Immature natural killer cell (primary cell): ENCODE measurements at regions not wholly inside any gene's neighbourhood (a gene's known extent, or its start where the extent isn't known, plus 50 kb on each side); places are given as distances from the start of the nearest gene placed in this dataset.

ENCODE experiments used
- DNase-seq, 3 donors: peaks; one replicate each; pipeline ENCODE4 v3.0.0; 2022; ENCODE audit warnings: mixed read lengths in 1 of 3
- H3K27ac Mint-ChIP-seq, 6 donors: one replicate each; pipeline ENCODE4 v1.8.0; 2020; ENCODE audit warnings: mixed read lengths in 6 of 6, mild to moderate bottlenecking in 5 of 6, inconsistent platforms in 4 of 6, moderate library complexity in 3 of 6
- H3K27me3 Mint-ChIP-seq, 3 donors: one replicate each; pipeline ENCODE4 v1.8.0; 2020 to 2021; ENCODE audit warnings: low read depth in 3 of 3, mild to moderate bottlenecking in 3 of 3, mixed read lengths in 3 of 3, moderate library complexity in 3 of 3, inconsistent platforms in 1 of 3
- H3K36me3 Mint-ChIP-seq, 3 donors: one replicate each; pipeline ENCODE4 v1.8.0; 2020; ENCODE audit warnings: mixed read lengths in 3 of 3, inconsistent platforms in 2 of 3, mild to moderate bottlenecking in 2 of 3
- H3K4me1 Mint-ChIP-seq, 2 donors: one replicate each; pipeline ENCODE4 v1.8.0; 2020; ENCODE audit warnings: inconsistent platforms in 2 of 2, mild to moderate bottlenecking in 2 of 2, mixed read lengths in 2 of 2, moderate library complexity in 1 of 2
- H3K4me3 Mint-ChIP-seq, 5 donors: one replicate each; pipeline ENCODE4 v1.8.0; 2020; ENCODE audit warnings: mild to moderate bottlenecking in 5 of 5, mixed read lengths in 5 of 5, inconsistent platforms in 3 of 5, moderate library complexity in 3 of 5
- H3K9me3 Mint-ChIP-seq, 6 donors: one replicate each; pipeline ENCODE4 v1.8.0; 2020; ENCODE audit warnings: mild to moderate bottlenecking in 6 of 6, mixed read lengths in 6 of 6, inconsistent platforms in 4 of 6, moderate library complexity in 3 of 6

DNA sequence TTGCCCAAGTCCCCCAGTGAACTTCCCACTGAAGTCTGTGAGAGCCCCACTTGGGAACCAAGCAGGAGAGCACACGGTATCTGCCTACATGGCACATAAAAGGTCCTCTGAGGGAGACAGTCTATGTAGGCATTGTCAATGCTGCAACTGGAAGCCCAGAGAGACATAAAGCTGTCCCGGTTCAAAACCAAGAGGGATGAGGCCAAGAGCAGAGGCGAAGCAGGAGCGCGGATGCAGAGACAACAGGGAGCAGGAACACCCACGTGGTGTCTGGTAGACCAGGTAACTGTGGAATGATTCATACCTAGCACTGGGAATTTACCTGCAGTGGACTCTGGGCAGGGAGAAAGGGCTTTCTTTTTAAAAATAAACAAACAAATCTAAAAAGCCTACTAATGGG, 233.1 kb upstream of the SOX11 start:
- Mint-ChIP-seq H3K4me1 (no peaks in the 10 kb centered on the region), H3K27ac (no peak overlapping the region), H3K4me3 (no peak overlapping the region), H3K36me3 (no peaks in the 10 kb centered on the region), H3K27me3 (no peaks in the 10 kb centered on the region), H3K9me3 (peaks cover 0 to 18% (median 8%) of the 10 kb centered on the region in 6 donors)
- DNase-seq = no peak

DNA sequence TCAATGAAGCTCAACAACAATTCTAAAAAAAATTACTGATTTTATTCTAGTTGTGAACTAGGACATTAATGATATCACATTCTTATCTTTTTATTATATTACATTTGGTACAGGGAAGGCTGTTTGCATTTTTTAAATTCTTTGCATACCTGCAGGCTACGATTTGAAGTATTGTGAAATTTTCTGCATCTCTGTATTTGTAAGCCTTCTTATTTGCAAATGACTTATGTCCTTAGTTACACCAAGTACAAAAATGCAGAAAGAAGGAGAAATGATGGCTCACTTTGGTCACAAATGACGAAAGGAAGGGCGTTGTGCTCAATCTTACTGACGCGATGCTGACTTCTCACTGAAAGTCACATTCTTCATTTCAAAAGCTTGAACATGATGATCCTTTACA, 227.5 kb upstream of the SOX11 start:
- H3K4me1 Mint-ChIP-seq = no peaks in the 10 kb centered on the region
- no peak overlapping the region for H3K4me3 Mint-ChIP-seq
- no peak for DNase-seq
- peaks cover 0 to 18% (median 2%) of the 10 kb centered on the region in 6 donors for H3K9me3 Mint-ChIP-seq
- H3K27ac Mint-ChIP-seq = no peak overlapping the region
- H3K36me3 Mint-ChIP-seq = no peaks in the 10 kb centered on the region
- H3K27me3 Mint-ChIP-seq = no peaks in the 10 kb centered on the region

DNA sequence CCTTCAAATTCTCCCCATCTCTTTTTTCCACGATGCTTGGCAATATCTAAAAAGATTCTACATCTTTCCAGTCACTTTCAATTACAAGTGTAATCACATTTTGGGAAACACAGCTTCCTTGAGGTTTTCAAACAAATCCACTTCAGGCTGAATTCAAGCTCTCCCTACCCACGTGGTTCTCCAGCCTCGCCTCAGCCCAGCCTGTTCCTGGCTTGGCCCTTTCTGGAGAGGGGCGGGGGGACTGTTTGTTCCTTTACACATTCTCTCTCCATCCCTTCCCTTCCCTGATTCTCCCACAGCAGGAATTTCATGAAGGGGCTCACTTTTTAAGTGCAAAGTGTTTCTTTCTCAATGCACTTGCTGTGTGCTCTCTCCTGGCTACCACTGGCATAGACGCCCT, 226.3 kb upstream of the SOX11 start:
- Mint-ChIP-seq H3K4me1 (no peaks in the 10 kb centered on the region), H3K4me3 (no peak overlapping the region), H3K27me3 (no peaks in the 10 kb centered on the region), H3K36me3 (no peaks in the 10 kb centered on the region), H3K27ac (no peak overlapping the region), H3K9me3 (peaks cover 0 to 11% (median under 1%) of the 10 kb centered on the region in 6 donors)
- DNase-seq = no peak

DNA sequence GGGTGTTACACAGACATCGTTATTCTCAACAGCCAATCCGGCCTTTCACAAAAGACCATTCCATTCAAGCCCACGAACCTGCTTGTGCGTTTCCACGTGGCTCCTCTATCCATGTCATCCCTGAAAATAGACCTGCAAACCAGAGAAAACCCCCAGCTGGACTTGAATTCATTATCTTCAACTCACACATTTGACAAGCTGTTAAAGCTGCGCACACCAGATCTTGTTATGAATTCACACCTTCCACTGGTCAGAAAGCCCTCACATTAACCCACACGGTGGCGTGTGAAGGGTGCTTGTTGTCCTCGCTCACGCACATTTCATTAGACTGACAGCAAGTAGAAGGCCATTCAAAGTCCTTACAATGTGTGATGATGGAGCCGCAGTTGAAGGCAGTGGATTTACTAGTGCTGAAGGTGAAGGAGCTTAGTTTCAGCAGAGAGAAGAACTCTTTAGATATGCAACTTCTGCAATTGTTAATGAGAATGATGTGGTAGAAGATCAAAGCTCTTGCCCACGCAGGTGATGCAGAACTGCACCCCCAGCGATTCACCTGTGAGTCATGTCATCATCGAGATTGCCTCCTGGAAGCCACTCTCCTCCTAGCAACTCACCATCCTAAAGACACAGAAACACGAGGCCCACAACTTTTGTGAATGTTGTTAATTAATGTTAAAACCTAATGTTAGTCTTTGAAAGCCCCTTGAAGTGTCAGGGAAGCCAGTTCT, 224.8 kb upstream of the SOX11 start:
- Mint-ChIP-seq H3K27ac (no peak overlapping the region), H3K36me3 (no peaks in the 10 kb centered on the region), H3K9me3 (peaks cover 0 to 8% (median 2%) of the 10 kb centered on the region in 6 donors), H3K4me1 (no peaks in the 10 kb centered on the region), H3K27me3 (no peaks in the 10 kb centered on the region), H3K4me3 (no peak overlapping the region)
- DNase-seq = no peak

DNA sequence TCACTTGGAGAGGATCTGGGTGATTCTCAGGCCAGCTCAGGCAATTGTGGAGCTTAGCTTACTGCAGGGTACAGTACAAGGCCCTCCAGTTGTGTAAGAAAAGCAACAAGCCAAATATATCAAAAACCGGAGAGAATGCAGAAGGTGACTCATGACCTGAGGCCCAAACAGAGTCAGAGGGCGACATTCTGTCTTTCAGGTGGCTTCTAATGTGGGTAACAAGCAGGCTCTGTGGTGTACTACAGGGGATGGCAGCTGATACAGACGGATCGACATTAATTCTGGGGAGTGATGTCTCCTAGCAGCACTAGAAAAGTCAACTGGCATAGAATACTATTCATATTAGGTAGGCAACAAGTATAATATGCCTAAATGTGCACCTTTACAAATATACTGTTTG, 219.5 kb upstream of the SOX11 start:
- DNase-seq = no peak
- H3K27ac Mint-ChIP-seq = no peak overlapping the region
- H3K36me3 Mint-ChIP-seq = no peaks in the 10 kb centered on the region
- H3K27me3 Mint-ChIP-seq = peaks cover 0 to 6% (median 0%) of the 10 kb centered on the region in 3 donors
- peaks cover 0 to 8% (median 3%) of the 10 kb centered on the region in 6 donors for H3K9me3 Mint-ChIP-seq
- no peaks in the 10 kb centered on the region for H3K4me1 Mint-ChIP-seq
- no peak overlapping the region for H3K4me3 Mint-ChIP-seq

DNA sequence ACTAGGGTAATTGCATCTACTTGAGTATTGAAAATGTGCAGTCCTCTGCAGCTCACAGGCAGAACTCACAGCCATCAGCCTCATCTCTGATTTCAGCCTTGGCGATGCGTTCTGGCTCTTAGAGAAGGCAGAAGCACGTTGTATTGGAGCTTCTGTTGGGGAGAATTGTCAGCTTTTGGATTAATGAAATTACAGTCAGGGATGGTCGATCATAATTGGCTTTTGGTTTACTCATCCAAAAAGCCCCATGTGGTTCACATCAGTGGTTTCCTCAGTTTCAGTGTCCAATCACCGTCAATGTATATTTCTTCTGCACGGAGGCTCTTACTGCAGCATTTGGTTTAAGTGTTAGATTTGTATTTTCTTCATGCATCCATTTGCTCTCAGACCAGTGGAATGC, 218.5 kb upstream of the SOX11 start:
- Mint-ChIP-seq H3K4me1 (no peaks in the 10 kb centered on the region), H3K4me3 (no peak overlapping the region), H3K27ac (no peak overlapping the region)

DNA sequence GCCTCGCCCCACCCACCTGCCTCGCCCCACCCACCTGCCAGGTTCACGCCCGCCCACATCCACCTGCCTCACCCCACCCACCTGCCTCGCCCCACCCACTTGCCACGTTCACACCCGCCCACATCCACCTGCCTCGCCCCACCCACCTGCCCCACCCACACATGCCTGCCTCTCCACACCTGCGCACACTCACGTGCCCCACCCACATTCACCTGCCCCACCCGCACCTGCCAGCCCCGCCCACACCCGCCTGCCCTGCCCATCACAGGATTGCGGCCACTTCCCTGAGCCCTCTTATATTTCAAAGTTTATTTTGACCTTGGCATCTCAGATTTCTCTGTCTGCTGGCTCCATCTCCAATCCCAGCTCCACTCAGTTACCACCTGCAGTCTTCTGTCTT, 217.5 kb upstream of the SOX11 start:
- Mint-ChIP-seq H3K9me3 (peaks cover 0 to 8% (median 3%) of the 10 kb centered on the region in 6 donors), H3K4me3 (no peak overlapping the region), H3K27me3 (peaks cover 0 to 6% (median 0%) of the 10 kb centered on the region in 3 donors), H3K4me1 (no peaks in the 10 kb centered on the region), H3K36me3 (no peaks in the 10 kb centered on the region), H3K27ac (no peak overlapping the region)
- DNase-seq = no peak

More for the DNA sequence above, 218.5 kb upstream of the SOX11 start:
- H3K27me3 Mint-ChIP-seq = peaks cover 0 to 6% (median 0%) of the 10 kb centered on the region in 3 donors
- no peak for DNase-seq
- H3K36me3 Mint-ChIP-seq = no peaks in the 10 kb centered on the region
- H3K9me3 Mint-ChIP-seq = peaks cover 0 to 8% (median 3%) of the 10 kb centered on the region in 6 donors

DNA sequence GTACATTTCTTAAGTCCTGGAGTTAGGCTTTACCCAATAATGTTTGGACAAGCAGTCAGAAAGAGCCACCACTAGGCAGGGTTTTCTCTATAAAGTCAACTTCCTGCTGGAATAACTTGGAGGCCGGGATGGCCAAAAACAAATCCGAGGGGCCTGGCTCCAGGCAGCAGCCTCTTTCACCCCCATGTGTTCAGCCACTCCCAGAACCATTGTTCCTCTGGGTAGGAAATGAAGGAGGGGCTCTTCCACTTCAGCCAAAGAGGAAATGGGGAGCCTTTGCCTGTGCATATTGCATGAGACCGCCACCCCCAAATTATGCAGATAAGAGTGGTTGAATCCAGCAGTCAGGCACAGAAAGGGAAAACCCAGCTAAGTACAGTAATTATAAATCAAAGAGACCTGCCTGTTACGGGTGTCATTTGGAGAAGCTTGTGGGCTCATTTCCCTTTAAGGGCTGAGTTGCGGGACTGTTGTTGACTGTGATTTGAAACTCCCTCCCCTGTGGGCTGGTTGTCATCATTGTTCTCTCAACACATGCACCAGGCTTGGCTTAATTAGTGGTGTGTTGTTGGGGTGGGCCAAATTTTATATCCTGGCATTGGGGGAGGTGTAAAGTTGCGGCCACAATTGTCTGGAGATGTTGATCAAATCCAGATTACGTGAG, 212.8 kb upstream of the SOX11 start:
- Mint-ChIP-seq H3K4me3 (no peak overlapping the region), H3K27me3 (peaks cover 0 to 4% (median 2%) of the 10 kb centered on the region in 3 donors), H3K27ac (no peak overlapping the region), H3K9me3 (peaks cover 0 to 10% (median 5%) of the 10 kb centered on the region in 6 donors), H3K4me1 (no peaks in the 10 kb centered on the region), H3K36me3 (no peaks in the 10 kb centered on the region)
- no peak for DNase-seq

DNA sequence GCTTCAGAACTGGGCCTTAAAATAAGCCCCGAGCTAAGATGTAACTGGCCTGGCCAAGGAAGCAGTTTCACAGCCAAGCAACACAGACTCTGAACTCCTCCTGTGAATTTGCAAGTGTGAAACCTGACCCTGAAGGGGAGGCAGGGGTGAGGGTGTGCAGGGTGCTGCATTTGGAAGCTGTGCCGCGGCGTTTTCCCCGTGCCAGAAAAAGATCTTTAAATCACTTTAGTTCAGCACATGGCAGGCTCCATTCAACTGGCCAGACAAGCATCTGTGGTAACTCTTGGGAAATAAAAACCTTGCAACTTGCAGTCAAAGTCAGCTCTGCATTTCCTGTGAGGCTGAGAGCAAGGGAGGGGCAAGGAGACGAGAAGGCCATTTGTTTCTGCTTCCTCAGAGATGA, 209.3 kb upstream of the SOX11 start:
- Mint-ChIP-seq H3K27me3 (peaks cover 0 to 2% (median 0%) of the 10 kb centered on the region in 3 donors), H3K9me3 (peaks cover 2 to 18% (median 6%) of the 10 kb centered on the region in 6 donors), H3K4me3 (no peak overlapping the region), H3K27ac (no peak overlapping the region), H3K4me1 (no peaks in the 10 kb centered on the region), H3K36me3 (no peaks in the 10 kb centered on the region)
- no peak for DNase-seq

DNA sequence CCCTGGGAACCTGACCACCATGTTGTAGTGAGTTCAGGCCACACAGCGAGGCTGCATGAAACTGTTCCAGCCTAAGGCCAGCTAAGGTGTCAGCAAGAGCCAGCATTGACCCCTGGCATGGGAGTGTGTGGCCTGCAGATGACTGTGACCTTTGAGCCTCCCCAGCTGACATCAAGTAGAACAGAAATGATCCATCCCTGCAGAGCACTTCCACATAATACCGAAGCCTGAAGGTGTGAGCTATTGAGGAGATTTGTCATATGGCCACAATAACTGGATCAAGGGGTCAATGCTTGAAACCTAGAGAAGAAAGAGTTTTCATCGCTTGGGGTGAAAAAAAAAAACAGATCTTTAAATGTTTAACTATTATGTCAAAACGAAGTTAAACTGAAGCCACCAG, 207.3 kb upstream of the SOX11 start:
- no peaks in the 10 kb centered on the region for H3K36me3 Mint-ChIP-seq
- H3K9me3 Mint-ChIP-seq = peaks cover 2 to 18% (median 6%) of the 10 kb centered on the region in 6 donors
- H3K27me3 Mint-ChIP-seq = peaks cover 0 to 2% (median 2%) of the 10 kb centered on the region in 3 donors
- no peak overlapping the region for H3K4me3 Mint-ChIP-seq
- no peaks in the 10 kb centered on the region for H3K4me1 Mint-ChIP-seq
- no peak for DNase-seq
- no peak overlapping the region for H3K27ac Mint-ChIP-seq

DNA sequence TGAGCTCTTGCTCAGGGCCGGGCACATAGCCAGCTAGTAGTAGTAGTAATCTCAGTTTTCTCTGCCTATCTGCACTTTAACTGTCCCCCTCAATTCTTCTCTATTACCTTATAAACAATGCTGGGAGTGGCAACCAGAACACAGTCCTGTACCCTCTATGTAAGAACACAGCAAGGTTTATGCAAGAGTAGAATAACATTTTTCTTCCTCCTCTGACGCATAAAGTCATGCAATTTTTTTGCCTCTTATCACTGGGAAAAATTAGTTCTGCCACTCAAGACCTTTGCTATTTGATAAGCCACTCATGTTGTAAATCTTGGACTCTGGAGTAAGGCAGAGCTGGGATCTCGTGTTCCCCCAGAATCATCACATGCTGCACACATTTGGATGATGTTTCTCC, 200.7 kb upstream of the SOX11 start:
- no peaks in the 10 kb centered on the region for H3K36me3 Mint-ChIP-seq
- peaks cover 1 to 17% (median 2%) of the 10 kb centered on the region in 6 donors for H3K9me3 Mint-ChIP-seq
- H3K27ac Mint-ChIP-seq = no peak overlapping the region
- no peak for DNase-seq
- no peaks in the 10 kb centered on the region for H3K4me1 Mint-ChIP-seq
- H3K4me3 Mint-ChIP-seq = no peak overlapping the region
- H3K27me3 Mint-ChIP-seq = peaks cover 0 to 3% (median 2%) of the 10 kb centered on the region in 3 donors

DNA sequence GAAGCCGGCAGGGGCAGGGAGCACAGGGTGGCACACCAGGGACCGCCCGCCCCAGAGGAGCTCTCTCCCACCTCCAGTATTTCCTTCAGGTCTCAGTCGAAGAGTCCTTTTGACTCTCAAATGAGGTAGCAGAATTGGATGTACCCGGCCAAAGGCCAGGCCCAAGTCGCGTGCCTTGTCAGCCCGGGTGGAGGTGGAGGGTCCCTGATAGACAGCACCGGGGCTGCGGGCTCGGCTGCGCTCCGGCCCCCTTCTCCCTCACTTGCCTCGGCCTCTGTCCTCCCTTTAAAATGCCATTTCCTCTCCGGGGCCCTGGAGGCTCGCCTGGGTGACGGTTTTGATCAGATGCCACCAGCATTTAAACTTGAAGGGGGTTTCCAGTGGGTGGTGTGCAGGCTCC, 198.9 kb upstream of the SOX11 start:
- no peak for DNase-seq
- H3K27ac Mint-ChIP-seq = no peak overlapping the region
- peaks cover 0 to 3% (median 3%) of the 10 kb centered on the region in 3 donors for H3K27me3 Mint-ChIP-seq
- peaks cover 0 to 10% (median 2%) of the 10 kb centered on the region in 6 donors for H3K9me3 Mint-ChIP-seq
- no peak overlapping the region for H3K4me3 Mint-ChIP-seq
- H3K36me3 Mint-ChIP-seq = no peaks in the 10 kb centered on the region
- H3K4me1 Mint-ChIP-seq = no peaks in the 10 kb centered on the region

DNA sequence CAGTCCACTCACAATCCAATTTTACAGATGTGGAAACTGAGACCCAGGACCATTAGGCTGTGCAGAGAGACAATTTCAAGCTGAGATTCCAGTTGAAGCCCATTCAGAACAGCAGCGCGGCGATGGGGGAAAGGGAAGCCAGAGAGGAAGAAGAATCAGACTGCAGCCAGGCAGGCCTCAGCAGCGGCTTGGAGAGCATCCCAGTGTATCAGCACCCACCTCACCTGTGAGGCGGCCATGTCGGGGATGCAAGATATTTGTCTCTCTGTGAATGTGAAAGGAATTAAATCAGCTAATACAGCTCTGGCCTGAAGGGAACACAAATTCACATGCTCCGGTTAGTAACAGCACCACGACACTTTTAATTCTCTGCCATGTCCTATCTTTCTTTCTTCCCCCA, 198.0 kb upstream of the SOX11 start:
- peaks cover 0 to 10% (median 2%) of the 10 kb centered on the region in 6 donors for H3K9me3 Mint-ChIP-seq
- H3K36me3 Mint-ChIP-seq = no peaks in the 10 kb centered on the region
- H3K27me3 Mint-ChIP-seq = peaks cover 0 to 3% (median 2%) of the 10 kb centered on the region in 3 donors
- H3K4me3 Mint-ChIP-seq = no peak overlapping the region
- no peak overlapping the region for H3K27ac Mint-ChIP-seq
- DNase-seq = no peak
- no peaks in the 10 kb centered on the region for H3K4me1 Mint-ChIP-seq

DNA sequence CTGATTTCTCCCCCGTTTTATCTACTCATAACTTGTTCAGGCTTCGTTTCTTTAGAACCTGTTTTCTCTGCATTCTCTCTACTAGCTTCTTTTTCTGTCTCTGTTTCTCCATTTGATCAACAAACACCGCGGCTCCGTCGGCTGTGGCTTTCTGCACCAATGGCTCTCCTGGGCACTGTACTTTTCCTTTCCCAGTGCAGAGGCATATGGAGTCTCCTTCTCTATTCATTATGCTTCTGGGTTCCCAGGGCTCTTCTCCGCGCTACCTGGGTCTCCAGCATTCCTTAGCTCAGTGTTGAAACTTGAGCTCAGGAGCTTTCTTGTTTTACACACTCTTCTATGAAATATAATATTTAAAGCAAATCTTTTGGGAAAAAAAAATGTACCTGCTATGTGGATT, 196.6 kb upstream of the SOX11 start:
- Mint-ChIP-seq H3K36me3 (no peaks in the 10 kb centered on the region), H3K27me3 (peaks cover 0 to 3% (median 2%) of the 10 kb centered on the region in 3 donors), H3K27ac (no peak overlapping the region), H3K4me1 (no peaks in the 10 kb centered on the region), H3K4me3 (no peak overlapping the region), H3K9me3 (peaks cover 1 to 10% (median 3%) of the 10 kb centered on the region in 6 donors)
- no peak for DNase-seq
